Activated CD8-positive, alpha-beta T cell treated with anti-CD3 and anti-CD28 coated beads for 36 hours (primary cell): ENCODE measurements at regions not wholly inside any gene's neighbourhood (a gene's known extent, or its start where the extent isn't known, plus 50 kb on each side); places are given as distances from the start of the nearest gene placed in this dataset.

Experiments used
- ATAC-seq: fragments of 200-7000 bp; cut with Tn5 transposase; one replicate; pipeline ENCODE4 v1.10.0; 2021; ENCODE audit warnings: mild to moderate bottlenecking, moderate library complexity
- CTCF ChIA-PET: fragments of 350-600 bp; sonication (Branson Sonifier 250); formaldehyde crosslinking; loops from one replicate; lab custom pipeline; 2021; ENCODE audit warnings: antibody characterized with exemption; lab: Charles Lee
- POLR2A ChIA-PET: fragments of 350-600 bp; sonication (Branson Sonifier 250); formaldehyde crosslinking; loops from one replicate; lab custom pipeline; 2021; ENCODE audit warnings: antibody characterized with exemption; lab: Charles Lee
- DNase-seq: peaks from one replicate; pipeline ENCODE4 v3.0.0-alpha.2; 2020
- H3K27ac Mint-ChIP-seq: one replicate; pipeline ENCODE4 v1.8.0; 2021; ENCODE audit warnings: mild to moderate bottlenecking, mixed read lengths
- H3K27me3 Mint-ChIP-seq: one replicate; pipeline ENCODE4 v1.8.0; 2021; ENCODE audit warnings: mixed read lengths
- H3K36me3 Mint-ChIP-seq: one replicate; pipeline ENCODE4 v1.8.0; 2021; ENCODE audit warnings: low read depth, mixed read lengths
- H3K4me1 Mint-ChIP-seq: one replicate; pipeline ENCODE4 v1.8.0; 2021; ENCODE audit warnings: low read depth, mixed read lengths
- H3K4me3 Mint-ChIP-seq: one replicate; pipeline ENCODE4 v1.8.0; 2021; ENCODE audit warnings: mild to moderate bottlenecking, moderate library complexity, mixed read lengths
- H3K9me3 Mint-ChIP-seq: one replicate; pipeline ENCODE4 v1.8.0; 2021; ENCODE audit warnings: mixed read lengths
- intact Hi-C: fragments of 100-400 bp; cut with micrococcal nuclease; formaldehyde crosslinking; loops from one replicate; pipeline ENCODE4 v1.10.0; 2022
- TF ChIP-seq, protein P1 (sequence below): fragments of 200-600 bp; IDR thresholded peaks from one replicate; pipeline ENCODE4 v1.8.0; 2022; ENCODE audit warnings: antibody characterized with exemption, mild to moderate bottlenecking

DNA sequence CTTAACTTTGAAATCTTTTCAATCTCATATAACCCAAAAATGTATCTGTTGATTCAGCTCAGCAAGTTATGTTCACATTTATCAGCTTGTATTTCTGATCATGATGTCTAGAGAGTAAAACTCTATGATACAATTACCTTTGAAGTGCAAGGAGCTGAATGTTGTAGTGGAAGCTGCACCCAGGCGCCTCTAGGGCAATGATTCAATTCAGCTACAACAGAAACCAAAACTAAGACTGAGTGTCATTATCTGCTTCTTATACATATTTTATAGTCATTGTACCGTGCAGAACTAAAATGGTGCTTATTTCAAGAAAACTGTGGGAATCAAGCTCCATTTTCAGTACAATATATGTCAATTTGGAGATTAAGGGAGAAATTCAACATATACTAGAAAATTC, 1237.5 kb downstream of the ZPLD1 start:
- Mint-ChIP-seq H3K27me3 (no peaks in the 10 kb centered on the region), H3K4me3 (no peak overlapping the region), H3K27ac (no peak overlapping the region), H3K4me1 (no peaks in the 10 kb centered on the region), H3K36me3 (no peaks in the 10 kb centered on the region), H3K9me3 (peaks cover 2% of the 10 kb centered on the region)
- TF ChIP-seq, protein P1, sequence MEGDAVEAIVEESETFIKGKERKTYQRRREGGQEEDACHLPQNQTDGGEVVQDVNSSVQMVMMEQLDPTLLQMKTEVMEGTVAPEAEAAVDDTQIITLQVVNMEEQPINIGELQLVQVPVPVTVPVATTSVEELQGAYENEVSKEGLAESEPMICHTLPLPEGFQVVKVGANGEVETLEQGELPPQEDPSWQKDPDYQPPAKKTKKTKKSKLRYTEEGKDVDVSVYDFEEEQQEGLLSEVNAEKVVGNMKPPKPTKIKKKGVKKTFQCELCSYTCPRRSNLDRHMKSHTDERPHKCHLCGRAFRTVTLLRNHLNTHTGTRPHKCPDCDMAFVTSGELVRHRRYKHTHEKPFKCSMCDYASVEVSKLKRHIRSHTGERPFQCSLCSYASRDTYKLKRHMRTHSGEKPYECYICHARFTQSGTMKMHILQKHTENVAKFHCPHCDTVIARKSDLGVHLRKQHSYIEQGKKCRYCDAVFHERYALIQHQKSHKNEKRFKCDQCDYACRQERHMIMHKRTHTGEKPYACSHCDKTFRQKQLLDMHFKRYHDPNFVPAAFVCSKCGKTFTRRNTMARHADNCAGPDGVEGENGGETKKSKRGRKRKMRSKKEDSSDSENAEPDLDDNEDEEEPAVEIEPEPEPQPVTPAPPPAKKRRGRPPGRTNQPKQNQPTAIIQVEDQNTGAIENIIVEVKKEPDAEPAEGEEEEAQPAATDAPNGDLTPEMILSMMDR: no peak
- intact Hi-C loops: no loop called here
- ChIA-PET CTCF (no interaction called here), POLR2A (no interaction called here)
- ATAC-seq (no peak), DNase-seq (no peak)

DNA sequence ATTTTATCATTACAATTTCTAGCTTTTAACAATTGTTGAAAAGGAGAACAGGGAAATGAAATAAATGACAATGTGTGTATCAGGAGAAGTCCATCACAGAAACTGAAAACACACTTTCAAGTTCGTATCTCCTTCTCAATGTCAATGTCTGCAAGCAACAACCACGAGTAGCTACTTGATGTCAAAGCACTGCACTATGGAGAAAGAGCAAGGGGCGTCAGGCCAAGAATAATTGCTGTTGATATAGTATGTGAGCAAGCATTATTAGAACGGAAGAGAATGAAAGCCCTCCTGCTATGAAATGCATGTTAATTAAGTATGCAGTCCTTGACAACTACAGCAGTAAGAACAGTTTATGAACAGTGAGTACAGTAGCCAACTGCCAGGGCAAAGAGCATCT, 1250.1 kb downstream of the ZPLD1 start:
- TF ChIP-seq, protein P1: no peak
- peaks cover 5% of the 10 kb centered on the region for H3K9me3 Mint-ChIP-seq
- no peaks in the 10 kb centered on the region for H3K36me3 Mint-ChIP-seq
- H3K4me1 Mint-ChIP-seq: no peaks in the 10 kb centered on the region
- H3K27ac Mint-ChIP-seq: no peak overlapping the region
- no peak for DNase-seq
- intact Hi-C loops: no loop called here
- ChIA-PET CTCF (no interaction called here), POLR2A (no interaction called here)
- ATAC-seq: no peak
- no peak overlapping the region for H3K4me3 Mint-ChIP-seq
- no peaks in the 10 kb centered on the region for H3K27me3 Mint-ChIP-seq

DNA sequence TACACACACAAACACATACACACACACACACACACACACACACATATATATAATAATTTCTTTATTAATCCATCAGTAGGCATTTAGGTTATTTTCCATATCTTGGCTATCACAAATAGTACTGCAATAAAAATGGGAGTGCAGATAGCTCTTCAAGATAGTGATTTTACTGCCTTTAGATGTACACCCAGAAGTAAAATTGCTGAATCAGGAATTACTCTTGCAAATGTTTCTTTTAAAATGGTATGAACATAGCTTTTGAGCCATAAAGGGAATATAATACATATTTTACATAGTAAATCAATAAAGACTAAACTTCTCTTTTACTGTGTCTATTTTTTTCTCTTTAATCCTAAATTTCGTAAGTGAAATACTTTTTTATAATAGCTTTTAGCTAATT, 1251.1 kb downstream of the ZPLD1 start:
- POLR2A ChIA-PET: no interaction called here
- Mint-ChIP-seq H3K36me3 (no peaks in the 10 kb centered on the region), H3K27me3 (no peaks in the 10 kb centered on the region), H3K4me1 (no peaks in the 10 kb centered on the region), H3K27ac (no peak overlapping the region), H3K9me3 (peaks cover 7% of the 10 kb centered on the region), H3K4me3 (no peak overlapping the region)
- intact Hi-C loops: no loop called here
- TF ChIP-seq, protein P1: no peak
- no peak for ATAC-seq
- no peak for DNase-seq
- CTCF ChIA-PET: no interaction called here

DNA sequence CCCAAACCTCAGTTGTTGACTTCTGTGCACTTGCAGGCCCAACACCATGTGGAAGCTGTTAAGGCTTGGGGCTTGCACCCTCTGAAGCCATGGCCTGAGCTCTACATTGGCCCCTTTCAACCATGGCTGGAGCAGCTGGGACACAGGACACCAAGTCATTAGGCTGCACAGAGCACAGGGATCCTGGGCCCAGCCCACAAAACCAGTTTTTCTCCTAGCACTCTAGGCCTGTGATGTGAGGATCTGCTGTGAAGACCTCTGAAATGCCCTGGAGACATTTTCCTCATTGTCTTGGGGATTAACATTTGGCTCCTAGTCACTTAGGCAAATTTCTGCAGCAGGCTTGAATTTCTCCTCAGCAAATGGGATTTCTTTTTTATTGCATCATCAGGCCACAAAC, 1255.7 kb downstream of the ZPLD1 start:
- DNase-seq (no peak), ATAC-seq (no peak)
- H3K4me1 Mint-ChIP-seq: no peaks in the 10 kb centered on the region
- H3K27ac Mint-ChIP-seq: no peak overlapping the region
- ChIA-PET POLR2A (no interaction called here), CTCF (no interaction called here)
- no peaks in the 10 kb centered on the region for H3K27me3 Mint-ChIP-seq
- H3K9me3 Mint-ChIP-seq: peaks cover 10% of the 10 kb centered on the region
- intact Hi-C loops: no loop called here
- TF ChIP-seq, protein P1: no peak
- H3K36me3 Mint-ChIP-seq: no peaks in the 10 kb centered on the region
- no peak overlapping the region for H3K4me3 Mint-ChIP-seq

DNA sequence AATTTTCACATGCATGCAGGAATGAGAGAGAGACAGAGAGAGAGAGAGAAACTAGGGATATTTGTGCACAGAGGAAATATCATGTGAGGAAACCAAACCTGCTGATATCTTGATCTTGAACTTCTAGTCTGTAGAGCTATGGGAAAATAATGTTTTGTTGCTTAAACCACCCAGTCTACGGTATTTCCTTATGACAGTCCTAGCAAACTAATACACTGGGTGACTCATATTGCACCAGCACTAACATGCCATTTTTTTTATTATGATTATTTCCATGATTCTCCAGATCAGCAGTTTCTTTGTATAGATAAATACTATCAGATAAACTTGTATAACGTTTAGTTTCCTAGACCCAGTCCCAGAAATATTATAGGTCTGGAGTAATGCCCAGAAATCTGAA, 1259.0 kb downstream of the ZPLD1 start:
- intact Hi-C loops: no loop called here
- Mint-ChIP-seq H3K9me3 (peaks cover 8% of the 10 kb centered on the region), H3K27ac (no peak overlapping the region), H3K4me3 (no peak overlapping the region), H3K4me1 (no peaks in the 10 kb centered on the region), H3K36me3 (no peaks in the 10 kb centered on the region), H3K27me3 (no peaks in the 10 kb centered on the region)
- ATAC-seq (no peak), DNase-seq (no peak)
- ChIA-PET CTCF (no interaction called here), POLR2A (no interaction called here)
- TF ChIP-seq, protein P1: no peak
